ENCODE measurements at regions not wholly inside any gene's neighbourhood (a gene's known extent, or its start where the extent isn't known, plus 50 kb on each side); places are given as distances from the start of the nearest gene placed in this dataset.
"Not testable (repeated sequence)": the region's sequence is repeated elsewhere in the genome, so short reads cannot be mapped to it uniquely, and the experiment has no call there.

- H3K4me3 ChIP-seq (ENCODE audit: low read depth, low read length): no peak overlapping the region
These were observed 86.2 kb upstream of the KIT start for GRCh38 chr4:54571293-54572151.

- H3K4me3 ChIP-seq (ENCODE audit: low read depth, low read length): no peak overlapping the region
These were observed 85.6 kb upstream of the KIT start for GRCh38 chr4:54572152-54572542.

DNA sequence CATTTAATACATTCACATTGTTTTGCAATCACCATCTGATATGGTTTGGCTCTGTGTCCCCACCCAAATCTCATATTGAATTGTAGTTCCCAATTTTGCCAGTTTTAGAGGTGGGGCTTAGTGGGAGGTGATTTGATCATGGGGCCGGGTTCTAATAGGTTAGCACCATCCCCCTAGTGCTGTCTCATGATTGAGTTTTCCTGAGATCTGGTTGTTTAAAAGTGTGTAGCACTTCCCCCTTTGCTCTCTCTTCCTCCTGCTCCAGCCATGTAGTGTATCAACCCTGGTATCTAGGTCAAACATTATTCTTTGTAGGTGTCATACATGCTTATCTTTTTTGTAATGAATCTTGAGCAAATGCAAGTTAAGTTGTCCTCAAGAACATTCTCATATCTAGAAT, 83.3 kb upstream of the KIT start:
- H3K4me3 ChIP-seq (ENCODE audit: low read depth, low read length): no peak overlapping the region

GRCh38 chr4:54575919-54576318, 81.8 kb upstream of the KIT start:
- no peak overlapping the region for H3K4me3 ChIP-seq (ENCODE audit: low read depth, low read length)

GRCh38 chr4:54581807-54582206, 76.0 kb upstream of the KIT start:
- no peak overlapping the region for H3K4me3 ChIP-seq (ENCODE audit: low read depth, low read length)

GRCh38 chr4:54585321-54586000, 72.3 kb upstream of the KIT start:
- H3K4me3 ChIP-seq (ENCODE audit: low read depth, low read length): no peak overlapping the region

GRCh38 chr4:54586320-54586955, 71.3 kb upstream of the KIT start:
- no peak overlapping the region for H3K4me3 ChIP-seq (ENCODE audit: low read depth, low read length)

DNA sequence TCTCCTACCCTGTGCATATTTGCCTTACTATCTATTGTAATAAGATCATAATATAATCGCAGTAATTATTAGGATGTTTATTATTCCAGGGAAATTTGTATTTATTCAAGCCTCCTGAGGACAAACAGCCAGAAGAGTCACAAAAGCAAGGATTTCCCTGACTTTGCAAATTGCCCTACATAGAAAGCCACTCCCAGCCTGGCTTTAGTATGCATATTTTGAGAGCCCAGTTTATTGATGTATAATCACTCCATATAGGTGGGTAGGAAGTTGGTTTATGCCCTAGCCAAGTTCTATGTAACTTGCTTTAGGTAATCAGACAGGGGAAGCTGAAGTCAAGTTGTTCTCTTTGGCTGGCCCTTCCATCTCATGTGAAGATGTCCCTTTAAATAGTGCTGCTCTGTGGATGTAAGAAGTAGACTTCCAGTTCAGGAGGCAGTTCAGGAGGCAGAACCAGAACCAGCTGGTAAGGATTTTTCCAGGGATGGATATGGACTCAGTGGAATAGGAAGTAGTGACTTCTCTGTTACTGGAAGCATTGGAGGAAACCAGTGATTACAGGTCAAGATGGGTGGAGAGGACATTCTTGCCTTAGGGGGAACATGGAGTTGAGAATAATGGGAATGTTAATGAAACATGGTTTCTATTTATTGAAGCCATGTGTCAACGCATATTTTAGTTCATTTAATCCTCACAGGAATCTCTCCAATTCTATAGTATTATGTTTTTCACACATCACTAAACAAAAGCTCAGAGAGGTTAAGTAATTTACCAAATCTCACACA, 70.5 kb upstream of the KIT start:
- no peak overlapping the region for H3K4me3 ChIP-seq (ENCODE audit: low read depth, low read length)

- no peak overlapping the region for H3K4me3 ChIP-seq (ENCODE audit: low read depth, low read length)
These were observed 69.4 kb upstream of the KIT start for GRCh38 chr4:54588404-54588803.

DNA sequence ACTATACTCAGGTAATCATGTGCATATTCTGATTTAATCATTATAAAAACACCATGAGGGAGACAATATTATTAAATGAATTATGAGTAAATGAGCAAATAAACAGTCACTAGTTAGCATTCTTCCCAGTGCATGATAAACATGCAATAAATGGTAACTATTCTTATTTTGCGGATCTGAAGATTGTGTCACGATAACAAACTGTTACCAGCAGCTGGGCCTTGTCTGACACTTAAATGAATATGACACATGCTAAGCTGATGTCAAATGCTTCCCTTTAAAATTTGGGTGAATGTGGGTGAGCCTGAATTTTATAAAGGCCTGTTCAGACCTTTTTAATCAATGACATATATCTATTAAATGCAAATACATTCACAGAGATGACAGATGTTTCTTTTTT, 68.2 kb upstream of the KIT start:
- H3K4me3 ChIP-seq (ENCODE audit: low read depth, low read length): no peak overlapping the region

- no peak overlapping the region for H3K4me3 ChIP-seq (ENCODE audit: low read depth, low read length)
These were observed 63.9 kb upstream of the KIT start for GRCh38 chr4:54593795-54594322.

GRCh38 chr4:54596201-54596600, 61.6 kb upstream of the KIT start:
- no peak overlapping the region for H3K4me3 ChIP-seq (ENCODE audit: low read depth, low read length)

DNA sequence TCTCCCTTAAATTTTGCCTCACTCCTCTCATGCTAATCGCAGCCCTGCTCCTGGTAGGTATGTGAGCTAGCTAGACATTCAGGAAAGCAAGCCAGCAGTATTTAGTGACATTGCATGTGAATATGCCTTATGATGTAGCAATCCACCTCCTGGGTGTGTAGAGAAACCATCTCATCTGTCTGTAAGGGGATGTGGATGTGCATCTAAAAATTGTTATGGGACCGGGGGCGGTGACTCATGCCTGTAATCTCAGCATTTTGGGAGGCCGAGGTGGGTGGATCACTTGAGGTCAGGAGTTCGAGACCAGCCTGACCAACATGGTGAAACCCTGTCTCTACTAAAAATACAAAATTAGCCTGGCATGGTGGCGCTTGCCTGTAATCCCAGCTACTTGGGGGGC, 60.1 kb upstream of the KIT start:
- H3K4me3 ChIP-seq (ENCODE audit: low read depth, low read length): not testable (repeated sequence)

GRCh38 chr4:54602175-54602574, 55.6 kb upstream of the KIT start:
- H3K4me3 ChIP-seq (ENCODE audit: low read depth, low read length): not testable (repeated sequence)

GRCh38 chr4:54607067-54607466, 50.7 kb upstream of the KIT start:
- H3K4me3 ChIP-seq (ENCODE audit: low read depth, low read length): no peak overlapping the region

GRCh38 chr4:54607521-54607920, 50.2 kb upstream of the KIT start:
- H3K4me3 ChIP-seq (ENCODE audit: low read depth, low read length): no peak overlapping the region

Measured in iPS-11a (cell line).